ENCODE measurements at regions not wholly inside any gene's neighbourhood (a gene's known extent, or its start where the extent isn't known, plus 50 kb on each side); places are given as distances from the start of the nearest gene placed in this dataset.

DNA sequence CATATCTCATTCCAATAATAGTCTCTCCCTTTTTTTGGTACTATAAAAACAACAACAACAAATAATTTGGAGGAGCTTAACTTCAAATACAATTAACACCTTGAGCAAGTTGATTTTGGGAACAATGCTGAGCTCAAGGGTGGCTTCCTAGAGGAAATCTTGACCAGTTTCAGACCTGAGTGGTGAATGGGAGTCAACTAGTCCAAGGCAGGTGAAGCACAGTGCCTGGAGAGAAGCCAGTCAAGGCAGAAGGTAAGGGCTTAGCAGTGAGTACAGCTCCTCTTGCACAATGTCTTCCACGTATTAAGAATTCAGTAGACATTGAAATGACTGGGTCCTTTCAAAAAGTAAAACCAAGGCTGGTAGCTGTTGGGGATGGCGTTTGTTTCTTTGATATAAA, 444.8 kb downstream of the ATP23 start:
- H3K79me2 ChIP-seq (ENCODE audit: insufficient read depth, low read length) = no peaks in the 10 kb centered on the region
- no peak for DNase-seq
- no peaks in the 10 kb centered on the region for H3K36me3 ChIP-seq (ENCODE audit: insufficient read depth, low read length)
- no peaks in the 10 kb centered on the region for H4K20me1 ChIP-seq (ENCODE audit: insufficient read depth, low read length)
- H3K27me3 ChIP-seq (ENCODE audit: insufficient read depth, low read length, poor library complexity) = peaks cover 7% of the 10 kb centered on the region
- no peak for ATAC-seq (ENCODE audit: insufficient read depth, low read depth)
- H3K4me3 ChIP-seq (ENCODE audit: low read depth in 1 of 2, low read length in 2 of 2) = no peak overlapping the region
- H3K27ac ChIP-seq (ENCODE audit: low read length) = no peak overlapping the region
- no peaks in the 10 kb centered on the region for H3K4me1 ChIP-seq (ENCODE audit: insufficient read depth, low read length)
- H2AFZ ChIP-seq (ENCODE audit: low read depth, low read length) = no peak overlapping the region
- H3K4me2 ChIP-seq (ENCODE audit: insufficient read depth, low read length) = no peak overlapping the region
- no peaks in the 10 kb centered on the region for H3K9me3 ChIP-seq (ENCODE audit: insufficient read depth, low read length, severe bottlenecking)
- TF ChIP-seq EZH2 (IDR thresholded peaks at IDR 0.05; ENCODE audit: borderline replicate concordance, low read depth, low read length, severe bottlenecking) = no peak
- TF ChIP-seq, protein P1, sequence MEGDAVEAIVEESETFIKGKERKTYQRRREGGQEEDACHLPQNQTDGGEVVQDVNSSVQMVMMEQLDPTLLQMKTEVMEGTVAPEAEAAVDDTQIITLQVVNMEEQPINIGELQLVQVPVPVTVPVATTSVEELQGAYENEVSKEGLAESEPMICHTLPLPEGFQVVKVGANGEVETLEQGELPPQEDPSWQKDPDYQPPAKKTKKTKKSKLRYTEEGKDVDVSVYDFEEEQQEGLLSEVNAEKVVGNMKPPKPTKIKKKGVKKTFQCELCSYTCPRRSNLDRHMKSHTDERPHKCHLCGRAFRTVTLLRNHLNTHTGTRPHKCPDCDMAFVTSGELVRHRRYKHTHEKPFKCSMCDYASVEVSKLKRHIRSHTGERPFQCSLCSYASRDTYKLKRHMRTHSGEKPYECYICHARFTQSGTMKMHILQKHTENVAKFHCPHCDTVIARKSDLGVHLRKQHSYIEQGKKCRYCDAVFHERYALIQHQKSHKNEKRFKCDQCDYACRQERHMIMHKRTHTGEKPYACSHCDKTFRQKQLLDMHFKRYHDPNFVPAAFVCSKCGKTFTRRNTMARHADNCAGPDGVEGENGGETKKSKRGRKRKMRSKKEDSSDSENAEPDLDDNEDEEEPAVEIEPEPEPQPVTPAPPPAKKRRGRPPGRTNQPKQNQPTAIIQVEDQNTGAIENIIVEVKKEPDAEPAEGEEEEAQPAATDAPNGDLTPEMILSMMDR (IDR thresholded peaks at IDR 0.05; ENCODE audit: borderline replicate concordance, extremely low read depth, low read length, poor library complexity, severe bottlenecking) = no peak
- H3K9ac ChIP-seq (ENCODE audit: low read depth, low read length) = no peak overlapping the region

DNA sequence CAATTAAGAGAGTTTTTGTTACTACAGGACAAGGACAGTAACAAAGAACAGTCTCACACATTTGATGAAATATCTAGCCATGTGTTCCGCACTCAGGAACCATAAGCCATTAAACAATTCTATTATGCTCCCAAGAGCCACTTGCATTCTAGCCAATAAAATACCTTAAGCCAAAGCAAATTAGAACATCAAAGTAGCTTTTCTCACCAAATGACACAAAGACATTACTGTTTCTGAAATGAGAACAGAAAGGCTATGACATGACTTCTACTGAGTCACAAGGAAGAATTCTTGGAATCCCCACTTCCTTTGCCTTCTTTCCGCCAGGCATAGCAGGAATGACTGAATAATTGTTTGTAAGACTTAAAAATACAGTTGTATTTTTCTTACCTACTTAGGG, 445.8 kb downstream of the ATP23 start:
- H4K20me1 ChIP-seq (ENCODE audit: insufficient read depth, low read length) = no peaks in the 10 kb centered on the region
- H3K4me3 ChIP-seq (ENCODE audit: low read depth in 1 of 2, low read length in 2 of 2) = no peak overlapping the region
- H3K36me3 ChIP-seq (ENCODE audit: insufficient read depth, low read length) = no peaks in the 10 kb centered on the region
- no peak for TF ChIP-seq EZH2 (IDR thresholded peaks at IDR 0.05; ENCODE audit: borderline replicate concordance, low read depth, low read length, severe bottlenecking)
- TF ChIP-seq, protein P1 (IDR thresholded peaks at IDR 0.05; ENCODE audit: borderline replicate concordance, extremely low read depth, low read length, poor library complexity, severe bottlenecking) = no peak
- H2AFZ ChIP-seq (ENCODE audit: low read depth, low read length) = no peak overlapping the region
- DNase-seq (no peak), ATAC-seq (ENCODE audit: insufficient read depth, low read depth) (no peak)
- no peaks in the 10 kb centered on the region for H3K4me1 ChIP-seq (ENCODE audit: insufficient read depth, low read length)
- H3K79me2 ChIP-seq (ENCODE audit: insufficient read depth, low read length) = no peaks in the 10 kb centered on the region
- H3K27me3 ChIP-seq (ENCODE audit: insufficient read depth, low read length, poor library complexity) = peaks cover 10% of the 10 kb centered on the region
- no peaks in the 10 kb centered on the region for H3K9me3 ChIP-seq (ENCODE audit: insufficient read depth, low read length, severe bottlenecking)
- H3K9ac ChIP-seq (ENCODE audit: low read depth, low read length) = no peak overlapping the region
- no peak overlapping the region for H3K4me2 ChIP-seq (ENCODE audit: insufficient read depth, low read length)
- H3K27ac ChIP-seq (ENCODE audit: low read length) = no peak overlapping the region

DNA sequence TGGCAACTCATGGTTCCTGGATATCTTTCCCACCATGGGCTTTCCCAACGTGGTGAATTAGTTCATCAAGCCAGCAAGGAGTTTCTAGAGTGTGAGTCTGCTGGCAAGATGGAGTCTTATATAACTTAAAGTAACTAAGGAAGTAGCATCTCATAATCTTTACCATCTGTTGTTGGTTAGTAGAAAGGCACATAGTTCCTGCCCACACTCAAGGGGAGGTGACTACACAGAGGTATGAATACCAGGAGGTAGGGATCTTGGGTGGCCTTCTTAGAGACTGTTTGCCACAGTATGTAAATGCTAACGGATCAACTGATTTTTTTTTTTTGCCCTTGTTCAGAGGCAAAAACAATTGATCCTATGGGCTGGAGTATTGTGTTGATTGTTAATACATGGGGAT, 446.9 kb downstream of the ATP23 start:
- Histone ChIP-seq H3K4me1 (ENCODE audit: insufficient read depth, low read length) (no peaks in the 10 kb centered on the region), H3K9ac (ENCODE audit: low read depth, low read length) (no peak overlapping the region), H3K27ac (ENCODE audit: low read length) (no peak overlapping the region), H2AFZ (ENCODE audit: low read depth, low read length) (no peak overlapping the region), H3K4me2 (ENCODE audit: insufficient read depth, low read length) (no peak overlapping the region), H3K9me3 (ENCODE audit: insufficient read depth, low read length, severe bottlenecking) (no peaks in the 10 kb centered on the region), H3K27me3 (ENCODE audit: insufficient read depth, low read length, poor library complexity) (peaks cover 6% of the 10 kb centered on the region), H3K36me3 (ENCODE audit: insufficient read depth, low read length) (no peaks in the 10 kb centered on the region), H4K20me1 (ENCODE audit: insufficient read depth, low read length) (no peaks in the 10 kb centered on the region), H3K79me2 (ENCODE audit: insufficient read depth, low read length) (no peaks in the 10 kb centered on the region), H3K4me3 (ENCODE audit: low read depth in 1 of 2, low read length in 2 of 2) (no peak overlapping the region)
- DNase-seq = no peak
- TF ChIP-seq, protein P1 (IDR thresholded peaks at IDR 0.05; ENCODE audit: borderline replicate concordance, extremely low read depth, low read length, poor library complexity, severe bottlenecking) = no peak
- TF ChIP-seq EZH2 (IDR thresholded peaks at IDR 0.05; ENCODE audit: borderline replicate concordance, low read depth, low read length, severe bottlenecking) = no peak
- ATAC-seq (ENCODE audit: insufficient read depth, low read depth) = no peak

DNA sequence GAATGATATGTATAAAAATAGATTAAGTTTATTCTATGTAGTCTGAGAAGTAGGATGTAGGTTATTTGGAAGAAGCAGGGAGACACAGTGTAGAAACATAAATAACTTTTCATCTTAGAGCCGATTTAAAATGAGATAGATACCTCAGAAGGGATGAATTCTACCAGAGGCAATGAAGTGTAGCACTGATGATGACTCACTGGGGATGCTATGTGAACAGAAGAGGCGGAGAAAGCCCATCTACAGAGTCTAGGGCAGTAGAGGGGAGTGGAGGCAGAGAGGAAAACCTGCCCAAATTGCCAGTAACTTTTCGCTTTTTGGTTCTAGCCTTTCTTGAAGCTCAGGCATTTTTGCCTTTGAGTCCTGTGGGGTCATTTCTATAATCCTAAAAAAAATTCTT, 451.8 kb downstream of the ATP23 start:
- H3K4me1 ChIP-seq (ENCODE audit: insufficient read depth, low read length) = no peaks in the 10 kb centered on the region
- H2AFZ ChIP-seq (ENCODE audit: low read depth, low read length) = no peak overlapping the region

More for the DNA sequence above, 451.8 kb downstream of the ATP23 start:
- ATAC-seq (ENCODE audit: insufficient read depth, low read depth) (no peak), DNase-seq (no peak)
- Histone ChIP-seq H4K20me1 (ENCODE audit: insufficient read depth, low read length) (no peaks in the 10 kb centered on the region), H3K79me2 (ENCODE audit: insufficient read depth, low read length) (no peaks in the 10 kb centered on the region), H3K9me3 (ENCODE audit: insufficient read depth, low read length, severe bottlenecking) (no peaks in the 10 kb centered on the region), H3K4me3 (ENCODE audit: low read depth in 1 of 2, low read length in 2 of 2) (no peak overlapping the region), H3K27me3 (ENCODE audit: insufficient read depth, low read length, poor library complexity) (peaks cover 3% of the 10 kb centered on the region), H3K9ac (ENCODE audit: low read depth, low read length) (no peak overlapping the region), H3K4me2 (ENCODE audit: insufficient read depth, low read length) (no peak overlapping the region), H3K36me3 (ENCODE audit: insufficient read depth, low read length) (no peaks in the 10 kb centered on the region), H3K27ac (ENCODE audit: low read length) (no peak overlapping the region)
- no peak for TF ChIP-seq EZH2 (IDR thresholded peaks at IDR 0.05; ENCODE audit: borderline replicate concordance, low read depth, low read length, severe bottlenecking)
- TF ChIP-seq, protein P1 (IDR thresholded peaks at IDR 0.05; ENCODE audit: borderline replicate concordance, extremely low read depth, low read length, poor library complexity, severe bottlenecking) = no peak
